CD14-positive monocyte (primary cell): ENCODE measurements at regions not wholly inside any gene's neighbourhood (a gene's known extent, or its start where the extent isn't known, plus 50 kb on each side); places are given as distances from the start of the nearest gene placed in this dataset.

ENCODE experiments used
- DNase-seq, 3 donors: peaks; one replicate each; pipeline ENCODE4 v3.0.0-alpha.2; 2011 to 2022
- H2AFZ ChIP-seq: 2 replicates; pipeline ENCODE4 v1.6.0; 2012; ENCODE audit warnings: mild to moderate bottlenecking, low read depth, low read length, inconsistent platforms; ENCODE audit not compliant: insufficient read depth, poor library complexity, severe bottlenecking
- H3K27ac ChIP-seq, 2 donors: 1 replicate in 1 of 2; 2 replicates in 1 of 2; pipeline ENCODE4 v1.5.1; 2012 to 2013; ENCODE audit warnings: low read length in 2 of 2, control low read depth in 1 of 2, inconsistent platforms in 1 of 2, low read depth in 1 of 2, mild to moderate bottlenecking in 1 of 2
- H3K27me3 ChIP-seq, 2 donors: one replicate each; pipeline versions ENCODE4 v1.6.0 to v1.6.1; 2011 to 2013; ENCODE audit warnings: low read length in 2 of 2; ENCODE audit not compliant: control insufficient read depth in 2 of 2, insufficient read depth in 2 of 2
- H3K36me3 ChIP-seq, 2 donors: replicated peaks in 1 of 2; 1 replicate in 1 of 2; 2 replicates in 1 of 2; pipeline versions ENCODE4 v1.5.1 to v1.6.1; 2012 to 2013; ENCODE audit warnings: low read length in 2 of 2, control low read depth in 1 of 2, inconsistent platforms in 1 of 2, mild to moderate bottlenecking in 1 of 2; ENCODE audit not compliant: insufficient read depth in 2 of 2, control insufficient read depth in 1 of 2
- H3K4me1 ChIP-seq, 2 donors: 1 replicate in 1 of 2; 2 replicates in 1 of 2; pipeline versions ENCODE4 v1.5.1 to v1.6.1; 2012 to 2013; ENCODE audit warnings: low read length in 2 of 2, control low read depth in 1 of 2, inconsistent platforms in 1 of 2, mild to moderate bottlenecking in 1 of 2, moderate library complexity in 1 of 2; ENCODE audit not compliant: insufficient read depth in 2 of 2, control insufficient read depth in 1 of 2
- H3K4me2 ChIP-seq: replicated peaks from 2 replicates; pipeline ENCODE3; 2012; ENCODE audit warnings: low read length, moderate library complexity, mild to moderate bottlenecking; ENCODE audit not compliant: poor library complexity, severe bottlenecking; ENCODE audit errors: extremely low read depth
- H3K4me3 ChIP-seq, 3 experiments: fragments of 200-600 bp in 1 of 3; sonication (generic) in 1 of 3; replicated peaks in 1 of 3; 1 replicate in 2 of 3; 2 replicates in 1 of 3; pipeline ENCODE4 v1.5.1; 2011 to 2013; ENCODE audit warnings: low read length in 3 of 3, mild to moderate bottlenecking in 3 of 3, control low read depth in 2 of 3, low read depth in 2 of 3, inconsistent platforms in 1 of 3, moderate library complexity in 1 of 3
- H3K79me2 ChIP-seq: 2 replicates; pipeline ENCODE4 v1.6.0; 2012; ENCODE audit warnings: mild to moderate bottlenecking, control low read depth, inconsistent platforms, low read length, moderate library complexity; ENCODE audit not compliant: insufficient read depth
- H3K9ac ChIP-seq: 2 replicates; pipeline ENCODE4 v1.6.0; 2017; ENCODE audit warnings: low read length, mild to moderate bottlenecking; ENCODE audit not compliant: insufficient read depth, poor library complexity, severe bottlenecking
- H3K9me3 ChIP-seq, 2 donors: replicated peaks in 1 of 2; 1 replicate in 1 of 2; 2 replicates in 1 of 2; pipeline versions ENCODE4 v1.5.1 to v1.6.1; 2012 to 2013; ENCODE audit warnings: low read length in 2 of 2, control low read depth in 1 of 2; ENCODE audit not compliant: control insufficient read depth in 1 of 2, insufficient read depth in 1 of 2
- H4K20me1 ChIP-seq: 2 replicates; pipeline ENCODE4 v1.6.0; 2012; ENCODE audit warnings: mild to moderate bottlenecking, low read length, control low read depth, moderate library complexity; ENCODE audit not compliant: insufficient read depth
- H3K27ac Mint-ChIP-seq, 7 donors: one replicate each; pipeline ENCODE4 v1.8.0; 2020; ENCODE audit warnings: mild to moderate bottlenecking in 7 of 7, mixed read lengths in 7 of 7, moderate library complexity in 6 of 7, inconsistent platforms in 2 of 7
- H3K27me3 Mint-ChIP-seq, 3 donors: one replicate each; pipeline ENCODE4 v1.8.0; 2021 to 2022; ENCODE audit warnings: low read depth in 3 of 3, mild to moderate bottlenecking in 3 of 3, mixed read lengths in 3 of 3, moderate library complexity in 3 of 3, inconsistent platforms in 1 of 3
- H3K36me3 Mint-ChIP-seq, 2 donors: one replicate each; pipeline ENCODE4 v1.8.0; 2020; ENCODE audit warnings: mixed read lengths in 2 of 2, inconsistent platforms in 1 of 2, mild to moderate bottlenecking in 1 of 2
- H3K4me1 Mint-ChIP-seq: one replicate; pipeline ENCODE4 v1.8.0; 2020; ENCODE audit warnings: mild to moderate bottlenecking, mixed read lengths
- H3K4me3 Mint-ChIP-seq, 2 donors: one replicate each; pipeline ENCODE4 v1.8.0; 2020; ENCODE audit warnings: mild to moderate bottlenecking in 2 of 2, mixed read lengths in 2 of 2, moderate library complexity in 1 of 2
- H3K9me3 Mint-ChIP-seq, 7 donors: one replicate each; pipeline ENCODE4 v1.8.0; 2020 to 2022; ENCODE audit warnings: mixed read lengths in 7 of 7, mild to moderate bottlenecking in 6 of 7, moderate library complexity in 6 of 7, inconsistent platforms in 2 of 7
- CTCF ChIP-seq: fragments of 200-600 bp; IDR thresholded peaks from one replicate; pipeline ENCODE4 v1.8.0; 2022; ENCODE audit warnings: antibody characterized with exemption, mild to moderate bottlenecking
- WGBS: methylation state at CpG from one replicate; pipeline ENCODE4 v1.1.5; 2013; ENCODE audit warnings: missing lambda C conversion rate; ENCODE audit not compliant: insufficient coverage; 5-methylcytosine and 5-hydroxymethylcytosine counted together
- intact Hi-C, 2 donors: fragments of 100-400 bp; cut with micrococcal nuclease; formaldehyde crosslinking; loops; one replicate each; pipeline versions ENCODE4 v1.15.0 to v1.15.1; 2023

DNA sequence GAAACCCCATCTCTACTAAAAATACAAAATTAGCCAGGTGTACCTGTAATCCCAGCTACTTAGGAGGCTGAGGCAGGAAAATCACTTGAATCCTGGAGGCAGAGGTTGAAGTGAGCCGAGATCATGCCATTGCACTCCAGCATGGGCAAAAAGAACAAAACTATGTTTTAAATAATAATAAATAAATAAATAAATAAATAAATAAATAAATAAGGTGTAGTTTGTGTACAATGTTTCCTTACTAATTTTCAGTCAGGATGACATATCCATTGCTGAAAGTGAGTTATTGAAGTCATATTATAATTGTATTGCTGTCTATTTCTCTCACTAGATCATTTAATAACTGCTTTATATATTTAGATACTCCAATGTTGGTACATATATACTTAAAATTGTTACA lies 581.5 kb upstream of the DAB2 start:
- DNase-seq: no peak
- no peaks in the 10 kb centered on the region for H4K20me1 ChIP-seq
- H3K27me3 ChIP-seq: no peaks in the 10 kb centered on the region
- H3K27ac Mint-ChIP-seq: no peak overlapping the region
- no peaks in the 10 kb centered on the region for H3K4me1 Mint-ChIP-seq
- H3K9me3 Mint-ChIP-seq: peaks cover 0 to 10% (median 8%) of the 10 kb centered on the region in 7 donors
- no peak overlapping the region for H3K4me3 Mint-ChIP-seq
- H3K4me1 ChIP-seq: no peaks in the 10 kb centered on the region
- H3K4me3 ChIP-seq: no peak overlapping the region
- H3K4me2 ChIP-seq: no peak overlapping the region
- H3K36me3 Mint-ChIP-seq: no peaks in the 10 kb centered on the region
- H2AFZ ChIP-seq: no peak overlapping the region
- peaks cover 0 to 5% of the 10 kb centered on the region in 2 donors for H3K9me3 ChIP-seq
- intact Hi-C loops: no loop called here
- TF ChIP-seq CTCF: no peak
- no CpG with 5 or more reads among the region's 1 CpG for WGBS
- H3K79me2 ChIP-seq: no peaks in the 10 kb centered on the region
- no peak overlapping the region for H3K27ac ChIP-seq
- no peaks in the 10 kb centered on the region for H3K36me3 ChIP-seq
- no peak overlapping the region for H3K9ac ChIP-seq
- H3K27me3 Mint-ChIP-seq: peaks cover 2 to 6% (median 3%) of the 10 kb centered on the region in 3 donors

DNA sequence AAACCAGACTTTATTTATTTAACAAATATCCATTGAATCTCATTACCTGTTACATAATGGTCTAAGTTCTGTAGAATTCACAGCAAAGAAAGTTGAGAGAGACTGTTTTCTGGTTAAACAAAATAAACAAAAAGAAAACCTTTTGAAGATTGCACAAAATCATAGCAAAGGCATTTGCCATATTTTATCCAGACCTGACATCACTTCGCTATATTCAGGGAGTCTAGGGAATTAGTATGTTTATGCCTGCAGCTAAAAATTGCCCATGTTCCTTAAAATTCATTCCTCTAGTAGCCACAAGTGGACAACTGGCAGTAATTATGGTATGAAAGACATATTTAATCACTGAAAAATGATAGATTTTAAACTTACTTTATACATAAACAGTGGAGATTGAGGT lies 577.0 kb upstream of the DAB2 start:
- no peaks in the 10 kb centered on the region for H4K20me1 ChIP-seq
- H3K27ac Mint-ChIP-seq: no peak overlapping the region
- no peak overlapping the region for H3K9ac ChIP-seq
- H3K27ac ChIP-seq: no peak overlapping the region
- no peak overlapping the region for H3K4me2 ChIP-seq
- H3K4me3 ChIP-seq: no peak overlapping the region
- H3K9me3 Mint-ChIP-seq: peaks cover 0 to 6% (median 1%) of the 10 kb centered on the region in 7 donors
- H3K4me3 Mint-ChIP-seq: no peak overlapping the region
- no peaks in the 10 kb centered on the region for H3K4me1 ChIP-seq
- no peaks in the 10 kb centered on the region for H3K36me3 Mint-ChIP-seq
- H3K36me3 ChIP-seq: no peaks in the 10 kb centered on the region
- intact Hi-C loops: no loop called here
- H3K27me3 Mint-ChIP-seq: peaks cover 0 to 4% (median 2%) of the 10 kb centered on the region in 3 donors
- H3K9me3 ChIP-seq: no peaks in the 10 kb centered on the region
- H3K79me2 ChIP-seq: no peaks in the 10 kb centered on the region
- no peak for DNase-seq
- no peak for TF ChIP-seq CTCF
- no peaks in the 10 kb centered on the region for H3K27me3 ChIP-seq
- H3K4me1 Mint-ChIP-seq: no peaks in the 10 kb centered on the region
- no CpG with 5 or more reads among the region's 1 CpG for WGBS
- no peak overlapping the region for H2AFZ ChIP-seq
